Lower leg skin (tissue), 3 donors: ENCODE measurements at regions not wholly inside any gene's neighbourhood (a gene's known extent, or its start where the extent isn't known, plus 50 kb on each side); places are given as distances from the start of the nearest gene placed in this dataset.

Source experiments
- CTCF ChIP-seq, 3 donors: fragments of 450-650 bp; IDR thresholded peaks; one replicate each; pipeline ENCODE4 v1.5.1; 2016; ENCODE audit warnings: antibody characterized with exemption in 3 of 3, mild to moderate bottlenecking in 3 of 3, moderate library complexity in 2 of 3
- POLR2A ChIP-seq, 2 donors: fragments of 450-650 bp; IDR thresholded peaks; one replicate each; pipeline ENCODE4 v1.6.1; 2016 to 2017; ENCODE audit warnings: antibody characterized with exemption in 2 of 2, mild to moderate bottlenecking in 1 of 2, moderate library complexity in 1 of 2

- no peak for TF ChIP-seq CTCF (IDR thresholded peaks at IDR 0.05)
- TF ChIP-seq POLR2A (IDR thresholded peaks at IDR 0.05), result no peak
Measured at GRCh38 chr1:90550626-90551406, 166.3 kb downstream of the BARHL2 start.
